T-helper 1 cell treated with Interleukin-12 subunit alpha and Interleukin-12 subunit beta and Interleukin-4 antibody, amounts not matched to agents 30 ng/mL and 1 ng/mL, for 36 hours (primary cell): ENCODE measurements at regions not wholly inside any gene's neighbourhood (a gene's known extent, or its start where the extent isn't known, plus 50 kb on each side); places are given as distances from the start of the nearest gene placed in this dataset.
"Not testable (repeated sequence)": the region's sequence is repeated elsewhere in the genome, so short reads cannot be mapped to it uniquely, and the experiment has no call there.

ENCODE experiments used
- intact Hi-C: fragments of 100-400 bp; cut with micrococcal nuclease; formaldehyde crosslinking; loops from one replicate; pipeline ENCODE4 v1.15.1; 2024

GRCh38 chr7:123264820-123265219 lies 65.1 kb upstream of the SLC13A1 start:
- intact Hi-C loops: not testable (repeated sequence)

GRCh38 chr7:123260428-123260960 lies 60.7 kb upstream of the SLC13A1 start:
- intact Hi-C loops: no loop called here

- intact Hi-C loops: no loop called here
Measured at GRCh38 chr7:123259759-123260158, 60.0 kb upstream of the SLC13A1 start.
